Kidney (tissue), 13 donors: ENCODE measurements at regions not wholly inside any gene's neighbourhood (a gene's known extent, or its start where the extent isn't known, plus 50 kb on each side); places are given as distances from the start of the nearest gene placed in this dataset.

ENCODE experiments used
- DNase-seq, 5 donors: peaks; one replicate each; pipeline ENCODE4 v3.0.0-alpha.2; 2013 to 2020
- FAIRE-seq: peaks from 2 replicates; lab custom pipeline; 2012; peaks lifted over from hg19 to GRCh38; lab: Jason Lieb, UNC
- H3K27ac ChIP-seq, 2 donors: one replicate each; pipeline ENCODE4 v1.7.0; 2013; ENCODE audit warnings: low read depth in 2 of 2, low read length in 2 of 2, inconsistent platforms in 1 of 2
- H3K27me3 ChIP-seq: one replicate; pipeline ENCODE4 v1.7.1; 2013; ENCODE audit warnings: low read length, inconsistent platforms; ENCODE audit not compliant: control insufficient read depth, insufficient read depth
- H3K36me3 ChIP-seq, 3 donors: one replicate each; pipeline versions ENCODE4 v1.7.0 to v1.7.1; 2013; ENCODE audit warnings: low read length in 3 of 3, control low read depth in 1 of 3, inconsistent platforms in 1 of 3; ENCODE audit not compliant: insufficient read depth in 3 of 3, control insufficient read depth in 2 of 3
- H3K4me1 ChIP-seq, 3 donors: one replicate each; pipeline versions ENCODE4 v1.7.0 to v1.7.1; 2013; ENCODE audit warnings: low read length in 3 of 3, inconsistent platforms in 1 of 3, low read depth in 1 of 3; ENCODE audit not compliant: control insufficient read depth in 2 of 3, insufficient read depth in 2 of 3
- H3K4me3 ChIP-seq, 3 donors: one replicate each; pipeline versions ENCODE4 v1.7.0 to v1.8.1; 2013; ENCODE audit warnings: low read length in 3 of 3, control low read depth in 1 of 3, inconsistent platforms in 1 of 3
- H3K9ac ChIP-seq, 3 donors: one replicate each; pipeline versions ENCODE4 v1.7.0 to v1.7.1; 2013; ENCODE audit warnings: low read length in 3 of 3, control low read depth in 1 of 3, inconsistent platforms in 1 of 3
- H3K9me3 ChIP-seq, 3 donors: one replicate each; pipeline versions ENCODE4 v1.7.0 to v1.7.1; 2013; ENCODE audit warnings: low read length in 3 of 3, control low read depth in 1 of 3, inconsistent platforms in 1 of 3; ENCODE audit not compliant: control insufficient read depth in 2 of 3, insufficient read depth in 1 of 3
- intact Hi-C: fragments of 100-400 bp; cut with DNase I; formaldehyde crosslinking; loops from one replicate; pipeline ENCODE4 v1.11.1; 2022
- TF ChIP-seq, protein P1 (sequence below): IDR thresholded peaks from 3 replicates; pipeline ENCODE4 v1.5.1; 2012; ENCODE audit warnings: mild to moderate bottlenecking, moderate library complexity, borderline replicate concordance; ENCODE audit not compliant: insufficient read depth; ENCODE audit errors: extremely low read depth
- donor health status: control.
- donor health status: control.
- donor health status: control.
- donor health status: control.
- donor health status: control.
- donor health status: DM: yes; HTN: yes; CAD: no.
- donor health status: Normal renal cell carcinoma (clear cell type).

- intact Hi-C loops: no loop called here
- no peaks in the 10 kb centered on the region for H3K27me3 ChIP-seq
- no peak for FAIRE-seq
Observed at GRCh38 chr6:14792118-14792955, 453.5 kb upstream of the JARID2 start.

GRCh38 chr6:14795451-14795850, 450.4 kb upstream of the JARID2 start:
- intact Hi-C loops: no loop called here
- Histone ChIP-seq H3K9me3 (no peaks in the 10 kb centered on the region), H3K27me3 (no peaks in the 10 kb centered on the region), H3K4me3 (no peak overlapping the region), H3K9ac (no peak overlapping the region), H3K27ac (no peak overlapping the region), H3K4me1 (no peaks in the 10 kb centered on the region), H3K36me3 (no peaks in the 10 kb centered on the region)
- TF ChIP-seq, protein P1, sequence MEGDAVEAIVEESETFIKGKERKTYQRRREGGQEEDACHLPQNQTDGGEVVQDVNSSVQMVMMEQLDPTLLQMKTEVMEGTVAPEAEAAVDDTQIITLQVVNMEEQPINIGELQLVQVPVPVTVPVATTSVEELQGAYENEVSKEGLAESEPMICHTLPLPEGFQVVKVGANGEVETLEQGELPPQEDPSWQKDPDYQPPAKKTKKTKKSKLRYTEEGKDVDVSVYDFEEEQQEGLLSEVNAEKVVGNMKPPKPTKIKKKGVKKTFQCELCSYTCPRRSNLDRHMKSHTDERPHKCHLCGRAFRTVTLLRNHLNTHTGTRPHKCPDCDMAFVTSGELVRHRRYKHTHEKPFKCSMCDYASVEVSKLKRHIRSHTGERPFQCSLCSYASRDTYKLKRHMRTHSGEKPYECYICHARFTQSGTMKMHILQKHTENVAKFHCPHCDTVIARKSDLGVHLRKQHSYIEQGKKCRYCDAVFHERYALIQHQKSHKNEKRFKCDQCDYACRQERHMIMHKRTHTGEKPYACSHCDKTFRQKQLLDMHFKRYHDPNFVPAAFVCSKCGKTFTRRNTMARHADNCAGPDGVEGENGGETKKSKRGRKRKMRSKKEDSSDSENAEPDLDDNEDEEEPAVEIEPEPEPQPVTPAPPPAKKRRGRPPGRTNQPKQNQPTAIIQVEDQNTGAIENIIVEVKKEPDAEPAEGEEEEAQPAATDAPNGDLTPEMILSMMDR: no peak
- DNase-seq (no peak), FAIRE-seq (no peak)

More at GRCh38 chr6:14792118-14792955, 453.5 kb upstream of the JARID2 start:
- Histone ChIP-seq H3K4me3 (no peak overlapping the region), H3K4me1 (no peaks in the 10 kb centered on the region), H3K9ac (no peak overlapping the region), H3K9me3 (no peaks in the 10 kb centered on the region), H3K36me3 (no peaks in the 10 kb centered on the region), H3K27ac (no peak overlapping the region)
- TF ChIP-seq, protein P1: no peak
- peak in 1 of 5 donors; percentile 53 for DNase-seq

DNA sequence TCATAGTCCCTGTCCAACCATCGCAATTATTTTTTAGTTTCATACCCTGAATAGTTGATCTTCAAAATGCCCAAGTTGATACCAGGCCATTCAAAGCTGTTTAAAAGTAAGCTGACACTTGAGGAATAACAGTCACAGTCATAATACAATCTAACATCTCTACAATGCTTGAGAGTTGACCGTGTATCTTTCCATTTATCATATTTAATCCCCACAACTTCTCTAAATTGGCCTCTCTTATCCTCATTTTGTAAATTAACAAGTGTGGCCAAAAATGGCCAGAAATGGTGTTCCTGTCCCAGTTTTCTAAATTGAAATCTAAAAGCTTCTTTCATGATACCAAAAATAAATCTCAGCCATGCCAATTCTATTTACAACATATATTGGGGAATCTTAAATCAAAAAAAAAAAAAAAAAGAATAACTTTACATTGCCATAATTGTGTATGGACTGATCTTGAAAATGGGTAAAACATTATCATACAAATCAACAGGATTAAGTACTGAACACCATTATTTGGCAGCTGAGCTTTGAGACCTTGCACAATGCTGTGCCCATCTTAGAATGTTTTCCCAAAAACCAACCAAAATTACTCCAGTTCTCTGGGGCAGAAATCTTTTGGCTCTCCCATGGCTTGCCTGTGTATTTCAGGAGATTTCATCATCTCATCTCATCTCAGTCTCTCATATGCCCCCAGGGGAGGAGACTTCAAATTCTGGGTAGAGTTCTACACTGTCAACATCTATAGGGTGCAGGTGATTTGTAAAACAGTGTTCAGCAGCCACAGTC, 448.7 kb upstream of the JARID2 start:
- intact Hi-C loops: no loop called here
- TF ChIP-seq, protein P1: no peak
- Histone ChIP-seq H3K27ac (no peak overlapping the region), H3K9me3 (no peaks in the 10 kb centered on the region), H3K4me3 (no peak overlapping the region), H3K9ac (no peak overlapping the region), H3K4me1 (no peaks in the 10 kb centered on the region), H3K27me3 (no peaks in the 10 kb centered on the region), H3K36me3 (no peaks in the 10 kb centered on the region)
- DNase-seq: no peak
- no peak for FAIRE-seq
